ENCODE measurements at regions not wholly inside any gene's neighbourhood (a gene's known extent, or its start where the extent isn't known, plus 50 kb on each side); places are given as distances from the start of the nearest gene placed in this dataset.

GRCh38 chr12:91922139-91922538 is 223.5 kb downstream of the BTG1 start:
- DNase-seq (ENCODE audit: low spot score) = no peak

GRCh38 chr12:91921555-91921954 is 224.1 kb downstream of the BTG1 start:
- no peak for DNase-seq (ENCODE audit: low spot score)

GRCh38 chr12:91920741-91921140 is 224.9 kb downstream of the BTG1 start:
- no peak for DNase-seq (ENCODE audit: low spot score)

GRCh38 chr12:91920276-91920675 is 225.4 kb downstream of the BTG1 start:
- peak; percentile 10 for DNase-seq (ENCODE audit: low spot score)

GRCh38 chr12:91918431-91918830 is 227.2 kb downstream of the BTG1 start:
- DNase-seq (ENCODE audit: low spot score) = no peak

- no peak for DNase-seq (ENCODE audit: low spot score)
These were observed 230.9 kb downstream of the BTG1 start for GRCh38 chr12:91914701-91915100.

- no peak for DNase-seq (ENCODE audit: low spot score)
These were observed 232.0 kb downstream of the BTG1 start for GRCh38 chr12:91913651-91914050.

- no peak for DNase-seq (ENCODE audit: low spot score)
These were observed 232.5 kb downstream of the BTG1 start for GRCh38 chr12:91913124-91913523.

GRCh38 chr12:91912178-91912577 is 233.5 kb downstream of the BTG1 start:
- no peak for DNase-seq (ENCODE audit: low spot score)

- DNase-seq (ENCODE audit: low spot score) = no peak
These were observed 234.7 kb downstream of the BTG1 start for GRCh38 chr12:91910871-91911388.

- no peak for DNase-seq (ENCODE audit: low spot score)
These were observed 242.6 kb downstream of the BTG1 start for GRCh38 chr12:91902860-91903683.

- DNase-seq (ENCODE audit: low spot score) = no peak
These were observed 244.1 kb downstream of the BTG1 start for GRCh38 chr12:91901381-91902074.

- DNase-seq (ENCODE audit: low spot score) = no peak
These were observed 244.7 kb downstream of the BTG1 start for GRCh38 chr12:91900971-91901370.

GRCh38 chr12:91899056-91899455 is 246.6 kb downstream of the BTG1 start:
- no peak for DNase-seq (ENCODE audit: low spot score)

GRCh38 chr12:91897025-91897515 is 248.6 kb downstream of the BTG1 start:
- DNase-seq (ENCODE audit: low spot score) = no peak

- DNase-seq (ENCODE audit: low spot score) = no peak
These were observed 249.2 kb downstream of the BTG1 start for GRCh38 chr12:91896286-91897024.

GRCh38 chr12:91894911-91895310 is 250.7 kb downstream of the BTG1 start:
- no peak for DNase-seq (ENCODE audit: low spot score)

GRCh38 chr12:91893476-91893875 is 252.2 kb downstream of the BTG1 start:
- DNase-seq (ENCODE audit: low spot score) = no peak

GRCh38 chr12:91892081-91892855 is 253.4 kb downstream of the BTG1 start:
- DNase-seq (ENCODE audit: low spot score) = no peak

GRCh38 chr12:91890742-91891141 is 254.9 kb downstream of the BTG1 start:
- DNase-seq (ENCODE audit: low spot score) = no peak

- no peak for DNase-seq (ENCODE audit: low spot score)
These were observed 255.7 kb downstream of the BTG1 start for GRCh38 chr12:91889910-91890309.

- DNase-seq (ENCODE audit: low spot score) = no peak
These were observed 256.6 kb downstream of the BTG1 start for GRCh38 chr12:91889059-91889458.

All from CD4-positive, alpha-beta T cell treated with Interleukin-2 at 100 ng/mL for 4 hours (primary cell).